ENCODE measurements at regions not wholly inside any gene's neighbourhood (a gene's known extent, or its start where the extent isn't known, plus 50 kb on each side); places are given as distances from the start of the nearest gene placed in this dataset.
"Not testable (repeated sequence)": the region's sequence is repeated elsewhere in the genome, so short reads cannot be mapped to it uniquely, and the experiment has no call there.

DNA sequence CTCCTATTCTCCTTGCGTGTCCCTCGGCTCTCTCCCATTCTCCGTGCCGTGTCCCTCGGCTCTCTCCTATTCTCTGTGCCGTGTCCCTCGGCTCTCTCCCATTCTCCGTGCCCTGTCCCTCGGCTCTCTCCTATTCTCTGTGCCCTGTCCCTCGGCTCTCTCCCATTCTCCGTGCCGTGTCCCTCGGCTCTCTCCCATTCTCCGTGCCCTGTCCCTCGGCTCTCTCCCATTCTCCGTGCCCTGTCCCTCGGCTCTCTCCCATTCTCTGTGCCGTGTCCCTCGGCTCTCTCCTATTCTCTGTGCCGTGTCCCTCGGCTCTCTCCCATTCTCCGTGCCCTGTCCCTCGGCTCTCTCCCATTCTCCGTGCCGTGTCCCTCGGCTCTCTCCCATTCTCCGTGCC is 94.1 kb upstream of the FRG1 start:
- not testable (repeated sequence) for DNase-seq

- not testable (repeated sequence) for DNase-seq
These were observed 92.0 kb upstream of the FRG1 start for GRCh38 chr4:189848672-189849071.

GRCh38 chr4:189850239-189850856 is 90.3 kb upstream of the FRG1 start:
- DNase-seq: no peak

DNA sequence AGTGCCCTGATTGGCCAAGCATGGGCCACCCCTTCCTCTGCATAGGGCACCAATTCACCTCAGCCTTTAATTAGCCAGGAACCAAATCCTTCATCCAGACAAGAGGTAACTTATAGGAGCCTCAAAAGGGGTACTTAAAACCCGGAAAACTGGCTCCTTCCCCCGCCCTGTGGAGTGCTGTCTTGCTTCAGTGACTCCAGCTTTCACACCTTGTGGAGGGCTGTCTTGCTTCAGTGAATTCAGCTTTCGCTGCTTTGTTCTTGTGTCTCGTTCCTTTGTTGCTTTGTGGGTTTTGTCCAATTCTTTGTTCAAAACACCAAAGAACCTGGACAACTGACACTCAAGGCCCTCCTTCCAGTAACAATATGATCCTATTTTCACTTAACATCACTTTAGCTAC is 82.2 kb upstream of the FRG1 start:
- DNase-seq: no peak

- no peak for DNase-seq
These were observed 79.6 kb upstream of the FRG1 start for GRCh38 chr4:189861101-189861500.

DNA sequence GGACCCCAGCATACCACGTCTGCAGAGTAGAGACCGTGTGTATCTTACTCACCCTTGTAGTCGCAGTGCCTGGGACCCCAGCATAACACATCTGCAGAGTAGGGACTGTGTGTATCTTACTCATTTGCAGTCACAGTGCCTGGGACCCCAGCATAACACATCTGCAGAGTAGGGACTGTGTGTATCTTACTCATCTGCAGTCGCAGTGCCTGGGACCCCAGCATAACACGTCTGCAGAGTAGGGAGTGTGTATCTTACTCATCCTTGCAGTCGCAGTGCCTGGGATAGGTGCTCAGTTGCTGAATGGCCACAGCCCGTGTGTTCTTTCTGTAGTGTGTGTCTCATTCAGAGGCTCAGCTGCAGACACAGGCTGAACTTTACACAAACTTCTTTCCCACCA is 71.4 kb upstream of the FRG1 start:
- no peak for DNase-seq

DNA sequence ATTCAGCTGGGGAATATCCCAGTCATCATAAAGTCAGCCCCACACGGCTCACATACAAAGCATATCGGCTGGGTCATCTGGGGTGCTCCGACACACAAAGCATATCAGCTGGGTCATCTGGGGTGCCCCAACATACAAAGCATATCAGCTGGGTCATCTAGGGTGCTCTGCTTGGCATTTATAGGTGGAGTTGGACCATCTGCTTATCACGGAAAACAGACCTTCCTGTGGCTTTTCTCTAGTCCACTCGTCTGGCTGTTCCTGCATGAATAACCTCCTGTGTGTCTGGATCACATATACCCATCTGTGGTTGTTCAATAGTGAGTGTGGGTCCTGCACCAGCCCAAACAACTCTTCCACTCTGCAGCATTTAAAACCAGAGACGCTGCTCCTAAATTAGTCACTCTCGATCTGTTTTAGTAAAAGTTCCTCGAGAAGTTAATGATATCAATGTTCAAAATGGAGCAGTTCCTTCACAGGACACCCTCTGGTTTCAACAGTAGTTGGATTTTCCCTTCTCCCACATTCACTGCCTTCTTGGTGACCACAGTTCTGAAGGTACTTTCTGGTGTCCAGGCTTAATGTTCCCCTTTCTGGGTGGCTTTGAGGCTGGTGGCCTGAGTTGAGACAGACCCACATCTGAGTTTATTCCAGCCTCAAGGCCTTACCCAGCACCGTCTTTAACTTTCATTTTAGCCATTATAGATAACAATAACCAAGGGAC is 70.0 kb upstream of the FRG1 start:
- no peak for DNase-seq

DNA sequence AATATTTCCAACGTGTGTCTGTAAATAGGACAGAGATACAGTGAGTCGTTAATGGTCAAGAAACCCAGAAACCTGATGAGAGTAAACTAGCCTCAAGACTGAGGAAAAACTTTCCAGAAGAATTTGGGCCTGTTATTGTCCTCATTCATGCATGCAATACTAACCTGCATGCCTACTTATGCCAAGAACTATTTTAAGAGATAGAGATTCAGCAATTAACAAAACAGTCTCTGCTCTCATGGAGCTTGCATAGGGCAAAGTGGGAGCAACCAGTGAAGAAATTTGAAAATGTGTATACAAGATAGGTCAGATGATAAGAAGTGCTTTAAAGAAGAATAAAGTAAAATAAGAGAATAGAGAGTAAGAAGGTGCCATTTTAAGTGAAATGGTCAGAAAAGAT is 66.1 kb upstream of the FRG1 start:
- no peak for DNase-seq

DNA sequence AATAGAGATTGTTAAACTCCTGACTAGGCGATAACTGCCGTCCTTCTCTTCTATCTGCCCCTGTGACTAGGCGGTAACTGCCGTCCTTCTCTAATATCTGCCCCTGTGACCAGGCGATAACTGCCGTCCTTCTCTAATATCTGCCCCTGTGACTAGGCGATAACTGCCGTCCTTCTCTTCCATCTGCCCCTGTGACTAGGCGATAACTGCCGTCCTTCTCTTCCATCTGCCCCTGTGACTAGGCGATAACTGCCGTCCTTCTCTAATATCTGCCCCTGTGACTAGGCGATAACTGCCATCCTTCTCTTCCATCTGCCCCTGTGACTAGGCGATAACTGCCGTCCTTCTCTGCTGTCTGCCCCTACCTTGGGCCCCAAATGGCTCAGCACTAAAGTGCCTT is 59.5 kb upstream of the FRG1 start:
- DNase-seq: not testable (repeated sequence)

DNA sequence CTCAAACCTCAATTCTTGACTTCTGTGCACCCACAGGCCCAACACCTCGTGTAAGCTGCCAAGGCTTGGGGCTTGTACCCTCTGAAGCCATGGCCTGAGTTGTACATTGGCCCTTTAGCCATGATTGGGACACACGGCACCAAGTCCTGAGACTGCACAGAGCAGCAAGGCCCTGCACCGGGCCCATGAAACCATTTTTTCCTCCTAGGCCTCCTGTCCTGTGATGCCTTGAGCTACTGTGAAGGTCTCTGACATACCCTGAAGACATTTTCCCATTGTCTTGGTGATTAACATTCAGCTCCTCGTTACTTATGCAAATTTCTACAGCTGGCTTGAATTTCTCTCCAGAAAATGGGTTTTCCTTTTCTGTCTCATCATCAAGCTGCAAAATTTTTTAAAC is 52.3 kb upstream of the FRG1 start:
- DNase-seq: not testable (repeated sequence)
